ENCODE measurements at regions not wholly inside any gene's neighbourhood (a gene's known extent, or its start where the extent isn't known, plus 50 kb on each side); places are given as distances from the start of the nearest gene placed in this dataset.

GRCh38 chr9:129351058-129351641 lies 173.1 kb upstream of the IER5L start:
- POLR2A ChIA-PET (ENCODE audit: unreplicated experiment): no interaction called here
- Histone ChIP-seq H3K27ac (ENCODE audit: low read length) (no peak overlapping the region), H2AFZ (ENCODE audit: low read length) (no peak overlapping the region)

GRCh38 chr9:129350143-129350935 lies 172.3 kb upstream of the IER5L start:
- Histone ChIP-seq H3K9me2 (replicated peaks; ENCODE audit: low read length) (no peaks in the 10 kb centered on the region), H3K4me3 (ENCODE audit: low read length) (no peak overlapping the region), H3K79me2 (ENCODE audit: low read length) (no peaks in the 10 kb centered on the region), H3K4me1 (ENCODE audit: insufficient read depth, low read length) (no peaks in the 10 kb centered on the region), H3K27ac (ENCODE audit: low read length) (no peak overlapping the region), H3K36me3 (ENCODE audit: low read depth, low read length) (no peaks in the 10 kb centered on the region), H3K4me2 (ENCODE audit: low read length) (no peak overlapping the region), H4K20me1 (ENCODE audit: low read length) (no peaks in the 10 kb centered on the region), H3K27me3 (ENCODE audit: low read length) (no peaks in the 10 kb centered on the region), H3F3A (ENCODE audit: low read length, unreplicated experiment) (no peaks in the 10 kb centered on the region), H3K9me3 (ENCODE audit: low read length) (no peaks in the 10 kb centered on the region), H3K9ac (ENCODE audit: low read length) (no peak overlapping the region), H2AFZ (ENCODE audit: low read length) (no peak overlapping the region)
- ATAC-seq: no peak
- CTCF ChIA-PET: interaction anchor here (0.5 kb wide), 1 partner anchor 177 kb away, joined by 4 read pairs; no protein-coding TSS in a partner anchor
- intact Hi-C loops (cut with micrococcal nuclease): no loop called here
- TF ChIP-seq EZH2 (IDR thresholded peaks at IDR 0.05; ENCODE audit: low read length, unreplicated experiment): no peak
- TF ChIP-seq, protein P1, sequence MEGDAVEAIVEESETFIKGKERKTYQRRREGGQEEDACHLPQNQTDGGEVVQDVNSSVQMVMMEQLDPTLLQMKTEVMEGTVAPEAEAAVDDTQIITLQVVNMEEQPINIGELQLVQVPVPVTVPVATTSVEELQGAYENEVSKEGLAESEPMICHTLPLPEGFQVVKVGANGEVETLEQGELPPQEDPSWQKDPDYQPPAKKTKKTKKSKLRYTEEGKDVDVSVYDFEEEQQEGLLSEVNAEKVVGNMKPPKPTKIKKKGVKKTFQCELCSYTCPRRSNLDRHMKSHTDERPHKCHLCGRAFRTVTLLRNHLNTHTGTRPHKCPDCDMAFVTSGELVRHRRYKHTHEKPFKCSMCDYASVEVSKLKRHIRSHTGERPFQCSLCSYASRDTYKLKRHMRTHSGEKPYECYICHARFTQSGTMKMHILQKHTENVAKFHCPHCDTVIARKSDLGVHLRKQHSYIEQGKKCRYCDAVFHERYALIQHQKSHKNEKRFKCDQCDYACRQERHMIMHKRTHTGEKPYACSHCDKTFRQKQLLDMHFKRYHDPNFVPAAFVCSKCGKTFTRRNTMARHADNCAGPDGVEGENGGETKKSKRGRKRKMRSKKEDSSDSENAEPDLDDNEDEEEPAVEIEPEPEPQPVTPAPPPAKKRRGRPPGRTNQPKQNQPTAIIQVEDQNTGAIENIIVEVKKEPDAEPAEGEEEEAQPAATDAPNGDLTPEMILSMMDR (conservative IDR thresholded peaks at IDR 0.05; ENCODE audit: low read depth, low read length): no peak
- no peak for TF ChIP-seq EZH2phosphoT487 (IDR thresholded peaks at IDR 0.05; ENCODE audit: borderline replicate concordance, low read length)
- no TSS peak for BruUV-seq (replicated peaks)
- POLR2A ChIA-PET (ENCODE audit: unreplicated experiment): no interaction called here
- no peak for DNase-seq

More at GRCh38 chr9:129351058-129351641, 173.1 kb upstream of the IER5L start:
- H3K79me2 ChIP-seq (ENCODE audit: low read length): no peaks in the 10 kb centered on the region
- no TSS peak for BruUV-seq (replicated peaks)
- DNase-seq: no peak
- H3K4me3 ChIP-seq (ENCODE audit: low read length): no peak overlapping the region
- H3K4me1 ChIP-seq (ENCODE audit: insufficient read depth, low read length): no peaks in the 10 kb centered on the region
- no peaks in the 10 kb centered on the region for H4K20me1 ChIP-seq (ENCODE audit: low read length)
- ATAC-seq: no peak
- H3K4me2 ChIP-seq (ENCODE audit: low read length): no peak overlapping the region
- no peaks in the 10 kb centered on the region for H3K27me3 ChIP-seq (ENCODE audit: low read length)
- H3F3A ChIP-seq (ENCODE audit: low read length, unreplicated experiment): no peaks in the 10 kb centered on the region
- H3K36me3 ChIP-seq (ENCODE audit: low read depth, low read length): no peaks in the 10 kb centered on the region
- no peaks in the 10 kb centered on the region for H3K9me3 ChIP-seq (ENCODE audit: low read length)
- CTCF ChIA-PET: no interaction called here
- no peaks in the 10 kb centered on the region for H3K9me2 ChIP-seq (replicated peaks; ENCODE audit: low read length)
- intact Hi-C loops (cut with micrococcal nuclease): no loop called here
- no peak overlapping the region for H3K9ac ChIP-seq (ENCODE audit: low read length)
- no peak for TF ChIP-seq EZH2phosphoT487 (IDR thresholded peaks at IDR 0.05; ENCODE audit: borderline replicate concordance, low read length)
- TF ChIP-seq, protein P1 (conservative IDR thresholded peaks at IDR 0.05; ENCODE audit: low read depth, low read length): no peak
- TF ChIP-seq EZH2 (IDR thresholded peaks at IDR 0.05; ENCODE audit: low read length, unreplicated experiment): no peak

DNA sequence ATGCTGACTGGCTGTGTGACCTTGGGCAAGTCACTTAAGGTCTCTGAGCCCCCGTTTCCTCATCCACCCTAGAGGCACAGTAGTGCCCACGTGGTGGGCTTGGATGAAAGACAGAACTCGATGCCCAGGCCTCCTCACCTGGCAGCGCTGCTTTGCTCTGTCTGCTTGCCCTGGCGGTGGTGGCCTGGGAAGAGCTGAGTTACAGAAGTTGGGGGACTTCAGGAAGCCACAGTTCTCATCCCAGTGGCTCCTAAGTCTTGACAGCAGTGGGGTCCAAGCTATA lies 171.5 kb upstream of the IER5L start:
- ATAC-seq (no peak), DNase-seq (no peak)
- no peaks in the 10 kb centered on the region for H3K27me3 ChIP-seq (ENCODE audit: low read length)
- H3K9ac ChIP-seq (ENCODE audit: low read length): no peak overlapping the region
- no peaks in the 10 kb centered on the region for H4K20me1 ChIP-seq (ENCODE audit: low read length)
- H3K79me2 ChIP-seq (ENCODE audit: low read length): no peaks in the 10 kb centered on the region
- H3K4me3 ChIP-seq (ENCODE audit: low read length): no peak overlapping the region
- H3K27ac ChIP-seq (ENCODE audit: low read length): no peak overlapping the region
- no peaks in the 10 kb centered on the region for H3K4me1 ChIP-seq (ENCODE audit: insufficient read depth, low read length)
- H3K9me3 ChIP-seq (ENCODE audit: low read length): no peaks in the 10 kb centered on the region
- H3K9me2 ChIP-seq (replicated peaks; ENCODE audit: low read length): no peaks in the 10 kb centered on the region
- POLR2A ChIA-PET (ENCODE audit: unreplicated experiment): no interaction called here
- H3K36me3 ChIP-seq (ENCODE audit: low read depth, low read length): no peaks in the 10 kb centered on the region
- CTCF ChIA-PET: no interaction called here
- BruUV-seq (replicated peaks): no TSS peak
- H2AFZ ChIP-seq (ENCODE audit: low read length): no peak overlapping the region
- no peak overlapping the region for H3K4me2 ChIP-seq (ENCODE audit: low read length)
- intact Hi-C loops (cut with micrococcal nuclease): no loop called here
- H3F3A ChIP-seq (ENCODE audit: low read length, unreplicated experiment): no peaks in the 10 kb centered on the region
- TF ChIP-seq EZH2phosphoT487 (IDR thresholded peaks at IDR 0.05; ENCODE audit: borderline replicate concordance, low read length): no peak

Measured in PC-3 (cell line).